ENCODE measurements at regions not wholly inside any gene's neighbourhood (a gene's known extent, or its start where the extent isn't known, plus 50 kb on each side); places are given as distances from the start of the nearest gene placed in this dataset.

GRCh38 chr16:63928421-63928820, 1193.4 kb downstream of the CDH11 start:
- Mint-ChIP-seq H3K27me3 (ENCODE audit: low read depth) (no peaks in the 10 kb centered on the region), H3K4me3 (no peak overlapping the region), H3K36me3 (ENCODE audit: low read depth) (no peaks in the 10 kb centered on the region), H3K9me3 (no peaks in the 10 kb centered on the region), H3K27ac (no peak overlapping the region), H3K4me1 (no peaks in the 10 kb centered on the region)
- no peak for TF ChIP-seq CTCF (IDR thresholded peaks at IDR 0.05; ENCODE audit: unreplicated experiment in 3 of 3)

- Mint-ChIP-seq H3K36me3 (ENCODE audit: low read depth) (no peaks in the 10 kb centered on the region), H3K27ac (no peak overlapping the region), H3K4me3 (no peak overlapping the region), H3K27me3 (ENCODE audit: low read depth) (no peaks in the 10 kb centered on the region), H3K4me1 (no peaks in the 10 kb centered on the region), H3K9me3 (peaks cover under 1% of the 10 kb centered on the region)
- TF ChIP-seq CTCF (IDR thresholded peaks at IDR 0.05; ENCODE audit: unreplicated experiment in 3 of 3), result no peak
Measured at GRCh38 chr16:63925221-63925620, 1196.6 kb downstream of the CDH11 start.

GRCh38 chr16:63922560-63922959, 1199.3 kb downstream of the CDH11 start:
- Mint-ChIP-seq H3K27me3 (ENCODE audit: low read depth) (no peaks in the 10 kb centered on the region), H3K4me1 (no peaks in the 10 kb centered on the region), H3K27ac (no peak overlapping the region), H3K4me3 (no peak overlapping the region), H3K36me3 (ENCODE audit: low read depth) (no peaks in the 10 kb centered on the region), H3K9me3 (peaks cover 16% of the 10 kb centered on the region)
- no peak for TF ChIP-seq CTCF (IDR thresholded peaks at IDR 0.05; ENCODE audit: unreplicated experiment in 3 of 3)

- no peak for TF ChIP-seq CTCF (IDR thresholded peaks at IDR 0.05; ENCODE audit: unreplicated experiment in 3 of 3)
- Mint-ChIP-seq H3K36me3 (ENCODE audit: low read depth) (no peaks in the 10 kb centered on the region), H3K4me3 (no peak overlapping the region), H3K27me3 (ENCODE audit: low read depth) (no peaks in the 10 kb centered on the region), H3K9me3 (peaks cover 16% of the 10 kb centered on the region), H3K27ac (no peak overlapping the region), H3K4me1 (no peaks in the 10 kb centered on the region)
Measured at GRCh38 chr16:63921737-63922295, 1200.0 kb downstream of the CDH11 start.

- H3K9me3 Mint-ChIP-seq, result peaks cover 2% of the 10 kb centered on the region
Measured at GRCh38 chr16:63913290-63913689, 1208.6 kb downstream of the CDH11 start.

More at GRCh38 chr16:63913290-63913689, 1208.6 kb downstream of the CDH11 start:
- H3K36me3 Mint-ChIP-seq (ENCODE audit: low read depth), result no peaks in the 10 kb centered on the region
- no peak overlapping the region for H3K4me3 Mint-ChIP-seq
- peaks cover 6% of the 10 kb centered on the region for H3K4me1 Mint-ChIP-seq
- no peak overlapping the region for H3K27ac Mint-ChIP-seq
- no peak for TF ChIP-seq CTCF (IDR thresholded peaks at IDR 0.05; ENCODE audit: unreplicated experiment in 3 of 3)
- H3K27me3 Mint-ChIP-seq (ENCODE audit: low read depth), result no peaks in the 10 kb centered on the region

Measured in nephron (organoid).